ENCODE measurements at regions not wholly inside any gene's neighbourhood (a gene's known extent, or its start where the extent isn't known, plus 50 kb on each side); places are given as distances from the start of the nearest gene placed in this dataset.

DNA sequence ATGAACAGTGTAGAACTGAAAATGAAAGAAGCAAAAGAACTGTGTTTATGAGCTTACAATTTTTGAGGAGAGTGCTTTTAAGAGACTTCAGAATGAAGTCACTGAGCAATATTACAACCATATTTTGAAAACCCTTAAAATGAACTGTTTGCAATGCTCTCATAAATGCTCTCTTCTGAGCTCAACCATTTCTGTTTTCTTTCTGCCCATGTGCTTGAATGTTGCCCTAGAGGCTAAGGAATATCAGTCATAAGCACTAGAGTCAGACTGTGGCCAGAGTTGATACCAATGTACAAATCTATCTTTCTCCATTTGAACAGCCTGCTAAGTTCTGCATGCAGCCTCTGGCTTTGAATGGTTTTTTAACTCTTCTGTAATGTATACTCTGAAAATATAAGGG, 1092.8 kb downstream of the PCDH9 start:
- H3K9me3 ChIP-seq (ENCODE audit: control insufficient read depth, low read length) = no peaks in the 10 kb centered on the region
- H3K79me2 ChIP-seq = no peaks in the 10 kb centered on the region
- no peaks in the 10 kb centered on the region for H3K36me3 ChIP-seq (ENCODE audit: control insufficient read depth, insufficient read depth, low read length)
- no peak overlapping the region for H2AFZ ChIP-seq
- no peaks in the 10 kb centered on the region for H3K4me1 ChIP-seq
- H3K4me3 ChIP-seq (ENCODE audit: low read depth, low read length) = no peak overlapping the region
- H3K4me2 ChIP-seq (ENCODE audit: low read length) = no peak overlapping the region
- no peaks in the 10 kb centered on the region for H3K27me3 ChIP-seq (ENCODE audit: control insufficient read depth, insufficient read depth, low read length)
- H3K9ac ChIP-seq = no peak overlapping the region
- TF ChIP-seq, protein P1, sequence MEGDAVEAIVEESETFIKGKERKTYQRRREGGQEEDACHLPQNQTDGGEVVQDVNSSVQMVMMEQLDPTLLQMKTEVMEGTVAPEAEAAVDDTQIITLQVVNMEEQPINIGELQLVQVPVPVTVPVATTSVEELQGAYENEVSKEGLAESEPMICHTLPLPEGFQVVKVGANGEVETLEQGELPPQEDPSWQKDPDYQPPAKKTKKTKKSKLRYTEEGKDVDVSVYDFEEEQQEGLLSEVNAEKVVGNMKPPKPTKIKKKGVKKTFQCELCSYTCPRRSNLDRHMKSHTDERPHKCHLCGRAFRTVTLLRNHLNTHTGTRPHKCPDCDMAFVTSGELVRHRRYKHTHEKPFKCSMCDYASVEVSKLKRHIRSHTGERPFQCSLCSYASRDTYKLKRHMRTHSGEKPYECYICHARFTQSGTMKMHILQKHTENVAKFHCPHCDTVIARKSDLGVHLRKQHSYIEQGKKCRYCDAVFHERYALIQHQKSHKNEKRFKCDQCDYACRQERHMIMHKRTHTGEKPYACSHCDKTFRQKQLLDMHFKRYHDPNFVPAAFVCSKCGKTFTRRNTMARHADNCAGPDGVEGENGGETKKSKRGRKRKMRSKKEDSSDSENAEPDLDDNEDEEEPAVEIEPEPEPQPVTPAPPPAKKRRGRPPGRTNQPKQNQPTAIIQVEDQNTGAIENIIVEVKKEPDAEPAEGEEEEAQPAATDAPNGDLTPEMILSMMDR (IDR thresholded peaks at IDR 0.05) = no peak
- H3K27ac ChIP-seq = no peak overlapping the region

DNA sequence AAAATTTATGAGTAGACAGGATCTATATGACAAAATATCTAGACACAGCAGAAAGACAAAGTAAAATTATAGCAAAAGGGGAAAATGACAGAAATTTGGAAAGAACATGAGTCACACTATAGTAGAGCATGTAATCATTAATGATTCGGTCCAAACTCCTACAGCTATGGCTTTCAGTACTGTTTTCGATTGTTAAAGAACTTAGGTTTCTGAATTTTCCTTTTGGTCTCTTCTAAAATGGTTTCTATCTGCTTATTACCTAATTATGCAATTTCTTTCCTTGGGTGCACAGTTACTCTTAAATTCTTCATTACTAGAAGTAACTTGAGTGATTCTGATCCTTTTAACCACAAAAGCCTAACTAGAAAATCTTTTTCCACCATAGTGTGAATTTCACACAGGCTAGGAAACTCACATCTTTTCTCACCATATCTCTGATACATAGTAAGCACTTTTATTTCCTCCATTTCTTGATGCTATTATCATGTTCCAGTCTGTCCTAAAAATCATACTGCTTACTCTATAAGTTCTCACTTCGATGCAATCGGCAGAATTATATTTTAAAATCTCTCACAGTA, 1101.4 kb downstream of the PCDH9 start:
- no peak overlapping the region for H3K4me3 ChIP-seq (ENCODE audit: low read depth, low read length)
- H3K27me3 ChIP-seq (ENCODE audit: control insufficient read depth, insufficient read depth, low read length) = no peaks in the 10 kb centered on the region
- no peaks in the 10 kb centered on the region for H3K4me1 ChIP-seq

DNA sequence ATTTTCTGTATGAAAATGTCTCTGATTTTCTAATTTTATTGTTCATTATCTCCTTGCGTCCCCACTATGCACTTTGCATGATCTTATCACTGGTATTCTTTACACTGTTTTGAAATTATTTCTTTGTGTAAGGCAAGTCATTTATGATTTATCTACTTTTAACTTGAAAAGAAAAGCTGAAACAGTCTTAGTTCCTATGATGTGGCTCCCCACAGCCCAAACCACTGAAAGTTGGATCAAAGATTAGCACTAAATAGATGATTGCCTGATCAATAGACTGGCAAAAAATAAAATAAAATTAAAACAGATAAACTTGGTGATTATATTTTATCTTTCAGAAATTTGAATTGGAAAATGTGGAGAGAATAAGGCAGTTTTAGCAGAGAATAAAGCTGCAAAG, 1101.9 kb downstream of the PCDH9 start:
- Histone ChIP-seq H3K27ac (no peak overlapping the region), H3K4me2 (ENCODE audit: low read length) (no peak overlapping the region), H3K79me2 (no peaks in the 10 kb centered on the region), H3K27me3 (ENCODE audit: control insufficient read depth, insufficient read depth, low read length) (no peaks in the 10 kb centered on the region), H2AFZ (no peak overlapping the region), H3K36me3 (ENCODE audit: control insufficient read depth, insufficient read depth, low read length) (no peaks in the 10 kb centered on the region), H3K4me3 (ENCODE audit: low read depth, low read length) (no peak overlapping the region), H3K4me1 (no peaks in the 10 kb centered on the region), H3K9me3 (ENCODE audit: control insufficient read depth, low read length) (no peaks in the 10 kb centered on the region), H3K9ac (no peak overlapping the region)
- TF ChIP-seq, protein P1 (IDR thresholded peaks at IDR 0.05) = no peak

More for the DNA sequence above, 1101.4 kb downstream of the PCDH9 start:
- TF ChIP-seq, protein P1 (IDR thresholded peaks at IDR 0.05) = no peak
- Histone ChIP-seq H3K9me3 (ENCODE audit: control insufficient read depth, low read length) (no peaks in the 10 kb centered on the region), H3K4me2 (ENCODE audit: low read length) (no peak overlapping the region), H3K27ac (no peak overlapping the region), H3K9ac (no peak overlapping the region), H3K79me2 (no peaks in the 10 kb centered on the region), H2AFZ (no peak overlapping the region), H3K36me3 (ENCODE audit: control insufficient read depth, insufficient read depth, low read length) (no peaks in the 10 kb centered on the region)

DNA sequence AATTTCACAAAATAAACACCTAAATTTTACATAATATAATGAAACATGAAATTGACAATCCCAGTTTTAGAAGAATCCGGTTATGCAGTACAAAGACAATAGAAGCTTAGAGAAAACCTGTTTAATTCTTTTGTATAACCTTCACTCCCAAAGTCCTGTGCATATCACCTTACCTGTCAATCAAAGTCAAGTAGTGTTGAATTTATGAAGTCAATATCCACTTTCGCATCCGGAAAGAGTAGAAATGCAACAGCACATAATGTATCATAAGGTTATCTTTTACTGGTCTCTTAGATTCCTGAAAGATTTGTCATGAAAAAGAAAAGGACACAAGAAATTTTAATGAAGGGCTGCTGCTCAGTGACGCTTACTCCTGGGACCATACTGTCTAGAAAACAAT, 1112.6 kb downstream of the PCDH9 start:
- Histone ChIP-seq H3K9ac (no peak overlapping the region), H3K4me1 (no peaks in the 10 kb centered on the region), H3K36me3 (ENCODE audit: control insufficient read depth, insufficient read depth, low read length) (no peaks in the 10 kb centered on the region), H3K79me2 (no peaks in the 10 kb centered on the region), H3K4me2 (ENCODE audit: low read length) (no peak overlapping the region), H3K27ac (no peak overlapping the region), H3K4me3 (ENCODE audit: low read depth, low read length) (no peak overlapping the region), H3K9me3 (ENCODE audit: control insufficient read depth, low read length) (no peaks in the 10 kb centered on the region), H2AFZ (no peak overlapping the region), H3K27me3 (ENCODE audit: control insufficient read depth, insufficient read depth, low read length) (no peaks in the 10 kb centered on the region)
- TF ChIP-seq, protein P1 (IDR thresholded peaks at IDR 0.05) = no peak

DNA sequence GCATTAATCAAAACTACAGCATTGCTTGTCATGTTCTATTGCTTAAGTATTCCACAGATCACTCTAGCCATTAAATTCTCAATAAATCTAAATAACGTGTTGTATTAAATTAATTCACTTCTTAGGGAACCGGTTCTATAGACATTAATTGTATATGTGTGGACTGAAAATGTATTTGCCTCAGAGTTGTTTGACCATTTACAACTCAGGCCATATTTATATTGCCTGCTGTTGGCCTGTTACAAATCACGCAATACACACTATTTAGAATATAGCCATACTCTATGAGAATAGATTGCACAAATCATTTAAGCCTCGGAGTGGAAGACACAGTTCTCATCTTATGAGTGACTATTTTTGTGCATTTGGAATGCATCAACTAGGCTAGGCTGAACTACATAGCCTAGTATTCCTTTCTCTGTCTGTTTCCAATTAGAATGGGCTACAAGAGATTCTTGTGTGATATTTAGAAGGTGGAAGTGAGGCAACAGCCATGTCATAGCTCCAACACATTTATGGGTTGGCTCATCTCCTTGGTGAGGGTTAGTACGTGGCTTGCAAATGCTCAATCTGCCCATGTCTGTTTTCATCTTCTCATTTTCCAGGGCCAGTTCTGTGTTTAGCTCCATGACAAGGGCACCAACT, 1116.1 kb downstream of the PCDH9 start:
- no peaks in the 10 kb centered on the region for H3K27me3 ChIP-seq (ENCODE audit: control insufficient read depth, insufficient read depth, low read length)
- H3K4me2 ChIP-seq (ENCODE audit: low read length) = no peak overlapping the region
- H3K9me3 ChIP-seq (ENCODE audit: control insufficient read depth, low read length) = no peaks in the 10 kb centered on the region
- no peak overlapping the region for H3K4me3 ChIP-seq (ENCODE audit: low read depth, low read length)
- H3K36me3 ChIP-seq (ENCODE audit: control insufficient read depth, insufficient read depth, low read length) = no peaks in the 10 kb centered on the region
- H2AFZ ChIP-seq = no peak overlapping the region
- no peak overlapping the region for H3K27ac ChIP-seq
- H3K9ac ChIP-seq = no peak overlapping the region
- H3K4me1 ChIP-seq = no peaks in the 10 kb centered on the region
- TF ChIP-seq, protein P1 (IDR thresholded peaks at IDR 0.05) = no peak
- no peaks in the 10 kb centered on the region for H3K79me2 ChIP-seq

Measured in parathyroid adenoma (tissue), 2 donors.